Endothelial cell of umbilical vein (primary cell): ENCODE measurements at regions not wholly inside any gene's neighbourhood (a gene's known extent, or its start where the extent isn't known, plus 50 kb on each side); places are given as distances from the start of the nearest gene placed in this dataset.

ENCODE experiments used
- BruUV-seq: library from RNA; stranded (reverse); fragments of 400-500 nt; replicated peaks from 2 replicates; lab custom pipeline; 2021; lab: Mats Ljungman, UMichigan
- CTCF ChIA-PET: fragments of 300-600, 350-600 bp; sonication (Branson Sonifier 250); formaldehyde crosslinking; loops from one replicate; lab custom pipeline; 2021; ENCODE audit warnings: antibody characterized with exemption, inconsistent platforms; lab: Charles Lee
- POLR2A ChIA-PET: fragments of 300-600, 350-600 bp; sonication (Branson Sonifier 250); formaldehyde crosslinking; loops from one replicate; lab custom pipeline; 2021; ENCODE audit warnings: antibody characterized with exemption, inconsistent platforms; lab: Charles Lee
- DNase-seq: peaks from one replicate; pipeline ENCODE4 v3.0.0-alpha.2; 2011; ENCODE audit warnings: low read depth, low spot score
- FAIRE-seq: peaks from 2 replicates; lab custom pipeline; 2011; peaks lifted over from hg19 to GRCh38; lab: Jason Lieb, UNC
- H2AFZ ChIP-seq: 2 replicates; pipeline ENCODE4 v1.6.0; 2012; ENCODE audit warnings: low read depth, low read length, control low read depth, inconsistent platforms
- H3K27ac ChIP-seq: 2 replicates; pipeline ENCODE4 v1.5.1; 2011; ENCODE audit warnings: low read depth, mild to moderate bottlenecking, control low read depth, low read length, moderate library complexity; ENCODE audit not compliant: insufficient read depth
- H3K27me3 ChIP-seq, 2 experiments: 2 replicates each; pipeline versions ENCODE4 v1.6.0 to v1.6.1; 2011; ENCODE audit warnings: low read length in 2 of 2, mixed read lengths in 1 of 2; ENCODE audit not compliant: control insufficient read depth in 2 of 2, insufficient read depth in 2 of 2
- H3K36me3 ChIP-seq, 2 experiments: 2 replicates in 1 of 2; 3 replicates in 1 of 2; pipeline ENCODE4 v1.5.1; 2011; ENCODE audit warnings: low read length in 2 of 2, mild to moderate bottlenecking in 1 of 2, moderate library complexity in 1 of 2; ENCODE audit not compliant: control insufficient read depth in 2 of 2, insufficient read depth in 2 of 2; ENCODE audit errors: extremely low read depth in 1 of 2
- H3K4me1 ChIP-seq: 3 replicates; pipeline ENCODE4 v1.5.1; 2011; ENCODE audit warnings: mild to moderate bottlenecking, low read length; ENCODE audit not compliant: control insufficient read depth, insufficient read depth; ENCODE audit errors: extremely low read depth
- H3K4me2 ChIP-seq: 2 replicates; pipeline ENCODE4 v1.6.1; 2011; ENCODE audit warnings: low read length, control low read depth, mixed read lengths; ENCODE audit not compliant: insufficient read depth
- H3K4me3 ChIP-seq, 3 experiments: fragments of 200-600 bp in 1 of 3; sonication (generic), shearing (Covaris generic) in 1 of 3; replicated peaks in 1 of 3; 2 replicates each; pipeline ENCODE4 v1.5.1; 2011 to 2016; ENCODE audit warnings: control low read depth in 3 of 3, low read length in 3 of 3, mild to moderate bottlenecking in 2 of 3, inconsistent platforms in 1 of 3, low read depth in 1 of 3, moderate library complexity in 1 of 3; ENCODE audit not compliant: insufficient read depth in 1 of 3
- H3K79me2 ChIP-seq: 2 replicates; pipeline ENCODE4 v1.6.0; 2012; ENCODE audit warnings: low read length, inconsistent platforms; ENCODE audit not compliant: control insufficient read depth, insufficient read depth
- H3K9ac ChIP-seq: replicated peaks from 2 replicates; pipeline ENCODE3; 2011; ENCODE audit warnings: low read length, control low read depth; ENCODE audit not compliant: insufficient read depth; ENCODE audit errors: extremely low read depth
- H3K9me1 ChIP-seq: replicated peaks from 3 replicates; pipeline ENCODE4 v1.6.0; 2011; ENCODE audit warnings: mild to moderate bottlenecking, low read length; ENCODE audit not compliant: control insufficient read depth, insufficient read depth; ENCODE audit errors: extremely low read depth
- H3K9me3 ChIP-seq: replicated peaks from 2 replicates; pipeline ENCODE4 v1.5.1; 2012; ENCODE audit warnings: low read length, inconsistent platforms; ENCODE audit not compliant: control insufficient read depth, insufficient read depth
- H4K20me1 ChIP-seq: replicated peaks from 2 replicates; pipeline ENCODE3; 2011; ENCODE audit warnings: mild to moderate bottlenecking, low read length; ENCODE audit not compliant: control insufficient read depth, insufficient read depth; ENCODE audit errors: extremely low read depth
- EZH2 ChIP-seq: IDR thresholded peaks from 2 replicates; pipeline ENCODE4 v1.6.1; 2012; ENCODE audit warnings: borderline replicate concordance, low read depth, mild to moderate bottlenecking, moderate library complexity, low read length, inconsistent platforms; ENCODE audit not compliant: severe bottlenecking
- FOS ChIP-seq: IDR thresholded peaks from 2 replicates; pipeline ENCODE4 v1.6.1; 2011; ENCODE audit warnings: mild to moderate bottlenecking, low read length, moderate library complexity, borderline replicate concordance; ENCODE audit not compliant: insufficient read depth
- GATA2 ChIP-seq: IDR thresholded peaks from 2 replicates; pipeline ENCODE4 v1.7.0; 2011; ENCODE audit warnings: low read depth, mild to moderate bottlenecking, moderate library complexity, mixed read lengths, low read length; ENCODE audit not compliant: insufficient read length, insufficient read depth
- JUN ChIP-seq: IDR thresholded peaks from 2 replicates; pipeline ENCODE4 v1.6.1; 2011; ENCODE audit warnings: borderline replicate concordance, low read depth; ENCODE audit not compliant: insufficient read length, insufficient read depth
- MYC ChIP-seq: IDR thresholded peaks from one replicate; pipeline ENCODE4 v1.6.1; 2011; ENCODE audit warnings: mild to moderate bottlenecking, low read depth, low read length
- POLR2A ChIP-seq: IDR thresholded peaks from 2 replicates; pipeline ENCODE4 v1.6.1; 2012; ENCODE audit warnings: low read depth, mild to moderate bottlenecking, control low read depth, low read length
- POLR2AphosphoS5 ChIP-seq: IDR thresholded peaks from 2 replicates; pipeline ENCODE4 v1.6.1; 2012; ENCODE audit warnings: low read depth, mild to moderate bottlenecking, control low read depth, low read length, moderate library complexity; ENCODE audit not compliant: insufficient read depth
- dilution Hi-C: fragments of 300-500 bp; cut with MboI; formaldehyde crosslinking; loops from one replicate; pipeline ENCODE4 v1.15.0; 2019; ENCODE audit warnings: low sequenced_read_pairs; ENCODE audit not compliant: extremely low pct_ligation_motif_present
- intact Hi-C: fragments of 100-400 bp; cut with micrococcal nuclease; formaldehyde crosslinking; loops from one replicate; pipeline ENCODE4 v1.10.0; 2022
- TF ChIP-seq, protein P1 (sequence below), 2 donors: IDR thresholded peaks; 1 replicate in 1 of 2; 2 replicates in 1 of 2; pipeline ENCODE4 v1.5.1; 2011; ENCODE audit warnings: low read length in 2 of 2, mild to moderate bottlenecking in 2 of 2, moderate library complexity in 2 of 2, control low read depth in 1 of 2, inconsistent platforms in 1 of 2, low read depth in 1 of 2; ENCODE audit not compliant: insufficient read depth in 1 of 2; ENCODE audit errors: extremely low read depth in 1 of 2
- TF ChIP-seq, protein P2 (sequence below): IDR thresholded peaks from 2 replicates; pipeline ENCODE4 v1.6.1; 2011; ENCODE audit not compliant: insufficient read depth, insufficient read length

DNA sequence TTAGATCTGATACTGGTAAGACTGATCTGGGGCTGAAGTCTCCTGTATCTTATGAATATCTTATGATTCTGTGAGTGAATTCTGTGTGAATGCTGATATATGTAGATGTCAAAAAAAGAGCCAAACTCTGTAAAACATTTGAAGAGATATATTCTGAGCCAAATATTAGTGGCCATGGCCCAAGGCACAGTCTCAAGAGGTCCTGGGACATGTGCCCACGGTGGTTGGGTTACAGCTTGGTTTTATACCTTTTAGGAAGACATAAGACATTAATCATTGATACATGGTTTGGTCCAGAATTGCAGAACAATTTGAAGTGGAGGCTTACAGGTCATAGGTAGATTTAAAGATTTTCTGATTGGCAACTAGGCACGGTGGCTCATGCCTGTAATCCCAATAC is 118.3 kb downstream of the KCNK1 start:
- DNase-seq (no peak), FAIRE-seq (no peak)
- POLR2A ChIA-PET: no interaction called here
- no peak for TF ChIP-seq EZH2
- TF ChIP-seq POLR2A: no peak
- no peak for TF ChIP-seq MYC
- TF ChIP-seq, protein P1, sequence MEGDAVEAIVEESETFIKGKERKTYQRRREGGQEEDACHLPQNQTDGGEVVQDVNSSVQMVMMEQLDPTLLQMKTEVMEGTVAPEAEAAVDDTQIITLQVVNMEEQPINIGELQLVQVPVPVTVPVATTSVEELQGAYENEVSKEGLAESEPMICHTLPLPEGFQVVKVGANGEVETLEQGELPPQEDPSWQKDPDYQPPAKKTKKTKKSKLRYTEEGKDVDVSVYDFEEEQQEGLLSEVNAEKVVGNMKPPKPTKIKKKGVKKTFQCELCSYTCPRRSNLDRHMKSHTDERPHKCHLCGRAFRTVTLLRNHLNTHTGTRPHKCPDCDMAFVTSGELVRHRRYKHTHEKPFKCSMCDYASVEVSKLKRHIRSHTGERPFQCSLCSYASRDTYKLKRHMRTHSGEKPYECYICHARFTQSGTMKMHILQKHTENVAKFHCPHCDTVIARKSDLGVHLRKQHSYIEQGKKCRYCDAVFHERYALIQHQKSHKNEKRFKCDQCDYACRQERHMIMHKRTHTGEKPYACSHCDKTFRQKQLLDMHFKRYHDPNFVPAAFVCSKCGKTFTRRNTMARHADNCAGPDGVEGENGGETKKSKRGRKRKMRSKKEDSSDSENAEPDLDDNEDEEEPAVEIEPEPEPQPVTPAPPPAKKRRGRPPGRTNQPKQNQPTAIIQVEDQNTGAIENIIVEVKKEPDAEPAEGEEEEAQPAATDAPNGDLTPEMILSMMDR (IDR thresholded peaks at IDR 0.05; ENCODE audit: extremely low read depth in 1 of 2, insufficient read depth in 1 of 2, low read depth in 1 of 2, low read length in 2 of 2): no peak
- TF ChIP-seq POLR2AphosphoS5: no peak
- TF ChIP-seq, protein P2, sequence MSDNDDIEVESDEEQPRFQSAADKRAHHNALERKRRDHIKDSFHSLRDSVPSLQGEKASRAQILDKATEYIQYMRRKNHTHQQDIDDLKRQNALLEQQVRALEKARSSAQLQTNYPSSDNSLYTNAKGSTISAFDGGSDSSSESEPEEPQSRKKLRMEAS: no peak
- TF ChIP-seq FOS: no peak
- no peak for TF ChIP-seq GATA2
- no peak for TF ChIP-seq JUN
- Histone ChIP-seq H3K36me3 (no peaks in the 10 kb centered on the region), H3K9me1 (no peaks in the 10 kb centered on the region), H4K20me1 (no peaks in the 10 kb centered on the region), H3K4me2 (no peak overlapping the region), H3K4me1 (no peaks in the 10 kb centered on the region), H3K79me2 (no peaks in the 10 kb centered on the region), H3K4me3 (no peak overlapping the region), H3K9ac (no peak overlapping the region), H2AFZ (no peak overlapping the region), H3K27me3 (no peaks in the 10 kb centered on the region), H3K9me3 (peaks cover 3% of the 10 kb centered on the region), H3K27ac (no peak overlapping the region)
- dilution Hi-C loops (no loop called here), intact Hi-C loops (no loop called here)
- CTCF ChIA-PET: no interaction called here
- no TSS peak for BruUV-seq
